HG03196 (cell line): ENCODE measurements at regions not wholly inside any gene's neighbourhood (a gene's known extent, or its start where the extent isn't known, plus 50 kb on each side); places are given as distances from the start of the nearest gene placed in this dataset.

Experiments
- ATAC-seq: cut with Tn5 transposase; IDR thresholded peaks from one replicate; pipeline ENCODE4 v1.9.1; 2021; ENCODE audit not compliant: unreplicated experiment

- no peak for ATAC-seq
Observed at GRCh38 chr14:32020882-32021281, 56.2 kb upstream of the ARHGAP5 start.

GRCh38 chr14:32021341-32021740, 55.8 kb upstream of the ARHGAP5 start:
- no peak for ATAC-seq

- no peak for ATAC-seq
Observed at GRCh38 chr14:32022525-32022924, 54.6 kb upstream of the ARHGAP5 start.

GRCh38 chr14:32022938-32023466, 54.1 kb upstream of the ARHGAP5 start:
- ATAC-seq: no peak

- ATAC-seq: no peak
Observed at GRCh38 chr14:32023540-32023939, 53.6 kb upstream of the ARHGAP5 start.

GRCh38 chr14:32027255-32027939, 49.7 kb upstream of the ARHGAP5 start:
- no peak for ATAC-seq
